SK-N-MC (cell line): ENCODE measurements at regions not wholly inside any gene's neighbourhood (a gene's known extent, or its start where the extent isn't known, plus 50 kb on each side); places are given as distances from the start of the nearest gene placed in this dataset.
A peak's percentile ranks its signal among the peaks of the same experiment; 100 is the strongest.

Source experiments
- DNase-seq: peaks from one replicate; pipeline ENCODE4 v3.0.0-alpha.2; 2011; ENCODE audit warnings: low read depth, low spot score
- H3K27ac ChIP-seq: fragments of 200-600 bp; sonication (generic); 2 replicates; pipeline ENCODE4 v1.5.1; 2016; ENCODE audit warnings: mixed run types
- H3K36me3 ChIP-seq: fragments of 200-600 bp; sonication (generic); 2 replicates; pipeline ENCODE4 v1.6.1; 2017; ENCODE audit warnings: antibody characterized with exemption, low read length, mixed read lengths; ENCODE audit not compliant: insufficient read depth
- H3K4me3 ChIP-seq: fragments of 200-600 bp; sonication (generic); 2 replicates; pipeline ENCODE4 v1.5.1; 2016
- H3K9ac ChIP-seq: fragments of 200-600 bp; sonication (generic); 2 replicates; pipeline ENCODE4 v1.8.0; 2017; ENCODE audit warnings: mixed run types, mixed read lengths; ENCODE audit not compliant: insufficient read length
- H3K9me3 ChIP-seq: fragments of 200-600 bp; sonication (generic); 2 replicates; pipeline ENCODE4 v1.6.1; 2017; ENCODE audit warnings: low read depth, mild to moderate bottlenecking, antibody characterized with exemption, low read length, moderate library complexity, mixed read lengths
- EZH2 ChIP-seq: fragments of 200-600 bp; sonication (generic); IDR thresholded peaks from one replicate; pipeline ENCODE4 v1.6.1; 2017; ENCODE audit warnings: antibody characterized with exemption
- FOXP2 ChIP-seq: optimal IDR thresholded peaks from 2 replicates; pipeline ENCODE3; 2011; ENCODE audit warnings: mild to moderate bottlenecking, moderate library complexity; ENCODE audit not compliant: insufficient read depth; ENCODE audit errors: extremely low read length, control extremely low read depth
- POLR2AphosphoS5 ChIP-seq: IDR thresholded peaks from 2 replicates; pipeline ENCODE4 v1.6.1; 2012; ENCODE audit warnings: mild to moderate bottlenecking, low read depth, low read length, borderline replicate concordance

GRCh38 chr2:66665124-66665984 lies 230.4 kb downstream of the MEIS1 start:
- Histone ChIP-seq H3K9ac (no peak overlapping the region), H3K27ac (peak overlapping the region; percentile 27; the same call in 1 of the 2 replicates), H3K4me3 (no peak overlapping the region), H3K36me3 (no peaks in the 10 kb centered on the region), H3K9me3 (no peaks in the 10 kb centered on the region; the same call in 1 of the 2 replicates)
- DNase-seq, result no peak
- TF ChIP-seq EZH2 (no peak), FOXP2 (no peak), POLR2AphosphoS5 (no peak)

DNA sequence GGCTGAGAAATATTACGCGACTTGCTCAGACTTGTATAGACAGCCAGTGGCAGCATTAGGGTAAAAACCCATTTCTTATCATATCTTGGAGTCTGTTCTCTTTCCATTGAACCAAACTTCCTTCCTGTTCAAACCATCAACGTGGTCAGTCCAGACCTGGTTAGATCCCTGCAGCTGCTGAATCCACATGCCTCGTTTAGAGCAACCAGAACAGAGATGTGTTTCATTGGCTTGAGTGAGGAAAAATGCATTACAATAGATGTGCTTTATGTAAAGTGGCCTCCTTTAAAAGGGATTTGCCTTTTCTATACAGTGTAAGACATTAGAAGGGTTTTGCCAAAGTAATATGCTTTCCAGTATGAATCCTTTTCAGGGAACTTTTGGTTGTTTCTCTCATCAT lies 232.4 kb downstream of the MEIS1 start:
- no peak for DNase-seq
- Histone ChIP-seq H3K36me3 (no peaks in the 10 kb centered on the region), H3K9ac (no peak overlapping the region), H3K27ac (no peak overlapping the region), H3K4me3 (no peak overlapping the region), H3K9me3 (no peaks in the 10 kb centered on the region; the same call in 1 of the 2 replicates)
- no peak for TF ChIP-seq POLR2AphosphoS5
- TF ChIP-seq EZH2, result no peak
- no peak for TF ChIP-seq FOXP2

DNA sequence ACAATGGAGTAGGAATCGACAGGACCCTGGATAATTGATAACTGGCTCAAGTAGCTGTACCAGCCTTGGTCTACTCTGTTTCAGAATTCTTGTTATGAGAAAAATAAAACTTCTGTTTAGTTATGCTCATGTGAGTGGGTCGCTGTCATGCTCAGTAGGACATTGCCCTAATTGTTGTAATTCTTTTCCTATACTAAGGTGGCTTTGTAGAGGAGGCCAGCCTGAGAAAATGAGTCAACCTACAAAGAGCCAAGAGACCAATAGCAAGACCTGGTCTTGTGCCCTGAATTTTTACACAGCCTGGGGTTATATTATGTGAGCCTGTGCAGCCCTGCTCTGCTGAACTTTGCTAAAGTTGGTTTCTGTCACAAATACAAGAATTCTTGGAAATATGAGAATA lies 238.4 kb downstream of the MEIS1 start:
- no peaks in the 10 kb centered on the region for H3K36me3 ChIP-seq

GRCh38 chr2:66674087-66674486 lies 239.2 kb downstream of the MEIS1 start:
- no peak for DNase-seq

More for the DNA sequence above, 238.4 kb downstream of the MEIS1 start:
- TF ChIP-seq POLR2AphosphoS5, result no peak
- TF ChIP-seq FOXP2, result no peak
- TF ChIP-seq EZH2, result no peak
- H3K4me3 ChIP-seq, result no peak overlapping the region
- H3K9ac ChIP-seq, result no peak overlapping the region
- H3K27ac ChIP-seq, result no peak overlapping the region
- no peak for DNase-seq
- no peaks in the 10 kb centered on the region for H3K9me3 ChIP-seq

GRCh38 chr2:66675591-66675990 lies 240.7 kb downstream of the MEIS1 start:
- Histone ChIP-seq H3K9me3 (no peaks in the 10 kb centered on the region), H3K27ac (no peak overlapping the region), H3K9ac (no peak overlapping the region), H3K4me3 (no peak overlapping the region), H3K36me3 (no peaks in the 10 kb centered on the region)
- TF ChIP-seq FOXP2 (no peak), POLR2AphosphoS5 (no peak), EZH2 (no peak)
- DNase-seq, result no peak

More at GRCh38 chr2:66674087-66674486, 239.2 kb downstream of the MEIS1 start:
- H3K36me3 ChIP-seq, result no peaks in the 10 kb centered on the region
- H3K9ac ChIP-seq, result no peak overlapping the region
- no peaks in the 10 kb centered on the region for H3K9me3 ChIP-seq
- no peak for TF ChIP-seq POLR2AphosphoS5
- TF ChIP-seq EZH2, result no peak
- no peak for TF ChIP-seq FOXP2
- H3K27ac ChIP-seq, result no peak overlapping the region
- no peak overlapping the region for H3K4me3 ChIP-seq

DNA sequence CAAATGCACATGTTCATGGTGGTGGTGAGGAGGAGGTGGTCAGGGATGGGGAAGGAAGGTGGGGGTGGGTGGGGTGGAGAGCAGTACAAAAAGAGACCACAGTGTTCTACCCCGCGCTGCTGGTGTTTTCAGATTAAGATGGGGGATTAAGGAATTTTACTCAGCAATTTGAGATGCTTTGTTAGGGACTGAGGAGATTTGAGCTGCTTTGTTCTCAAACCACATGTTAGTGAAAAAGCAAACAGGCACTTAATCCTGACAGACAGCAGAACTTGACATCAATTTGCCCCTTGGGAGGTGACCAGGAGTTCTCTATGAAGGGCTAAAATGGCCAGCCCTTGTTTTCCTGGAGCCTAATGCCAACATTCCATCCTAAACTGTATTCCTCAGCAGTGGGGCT lies 244.5 kb downstream of the MEIS1 start:
- Histone ChIP-seq H3K36me3 (no peaks in the 10 kb centered on the region), H3K9ac (no peak overlapping the region), H3K27ac (no peak overlapping the region), H3K9me3 (no peaks in the 10 kb centered on the region), H3K4me3 (no peak overlapping the region)
- no peak for DNase-seq
- TF ChIP-seq POLR2AphosphoS5, result no peak

DNA sequence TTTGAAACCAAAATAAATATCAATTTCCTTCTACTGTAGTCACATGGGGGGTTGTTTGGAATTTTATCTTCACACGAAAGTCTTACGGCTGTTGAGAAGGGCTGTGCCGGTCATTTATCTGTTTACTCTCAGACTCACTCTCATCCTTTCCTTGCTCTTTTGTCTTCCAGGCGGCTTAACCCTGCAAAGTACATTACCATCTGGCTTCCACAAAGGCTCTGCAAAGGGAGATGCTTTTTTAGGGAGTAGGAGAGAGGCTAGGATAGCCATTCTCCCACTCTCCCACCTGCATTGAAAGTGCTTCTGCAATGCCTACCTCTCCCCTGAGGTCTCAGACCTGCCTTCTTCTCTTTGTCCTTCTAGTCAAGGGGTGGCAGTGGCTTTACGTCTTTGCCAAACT lies 247.6 kb downstream of the MEIS1 start:
- TF ChIP-seq POLR2AphosphoS5 (no peak), EZH2 (no peak), FOXP2 (no peak)

DNA sequence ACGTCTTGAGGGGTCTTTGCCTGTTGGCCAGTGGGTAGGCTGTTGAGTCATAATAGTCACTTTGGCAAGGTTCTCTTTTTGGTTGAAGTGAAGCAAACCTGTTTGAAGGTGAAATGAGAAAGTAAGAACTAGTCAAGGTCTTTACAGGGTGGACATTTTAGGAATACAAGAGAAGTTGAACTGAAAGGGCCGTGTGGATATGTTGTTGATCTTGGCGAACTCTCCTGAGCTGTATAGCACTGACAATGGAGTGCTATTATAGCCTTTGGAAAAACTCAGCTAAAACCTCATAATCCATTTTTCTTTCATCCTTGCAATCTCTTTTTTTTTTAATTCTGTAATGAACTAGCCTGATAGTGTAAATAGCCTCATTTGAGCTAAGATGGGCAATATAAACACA lies 248.1 kb downstream of the MEIS1 start:
- Histone ChIP-seq H3K9ac (no peak overlapping the region), H3K4me3 (no peak overlapping the region), H3K27ac (peak overlapping the region; percentile 60), H3K36me3 (no peaks in the 10 kb centered on the region), H3K9me3 (no peaks in the 10 kb centered on the region)
- no peak for DNase-seq
- TF ChIP-seq FOXP2 (no peak), POLR2AphosphoS5 (no peak), EZH2 (no peak)

More for the DNA sequence above, 247.6 kb downstream of the MEIS1 start:
- H3K9me3 ChIP-seq, result no peaks in the 10 kb centered on the region
- H3K9ac ChIP-seq, result no peak overlapping the region
- H3K4me3 ChIP-seq, result no peak overlapping the region
- no peak for DNase-seq
- no peak overlapping the region for H3K27ac ChIP-seq
- H3K36me3 ChIP-seq, result no peaks in the 10 kb centered on the region
